ENCODE measurements at regions not wholly inside any gene's neighbourhood (a gene's known extent, or its start where the extent isn't known, plus 50 kb on each side); places are given as distances from the start of the nearest gene placed in this dataset.

- DNase-seq (ENCODE audit: low spot score), result no peak
These were observed 588.0 kb upstream of the TMEM132C start for GRCh38 chr12:127678945-127679344.

- DNase-seq (ENCODE audit: low spot score), result no peak
These were observed 586.5 kb upstream of the TMEM132C start for GRCh38 chr12:127680516-127680915.

GRCh38 chr12:127681151-127681754 is 585.7 kb upstream of the TMEM132C start:
- no peak for DNase-seq (ENCODE audit: low spot score)

- DNase-seq (ENCODE audit: low spot score), result no peak
These were observed 581.5 kb upstream of the TMEM132C start for GRCh38 chr12:127685491-127685890.

- no peak for DNase-seq (ENCODE audit: low spot score)
These were observed 581.0 kb upstream of the TMEM132C start for GRCh38 chr12:127685931-127686330.

- no peak for DNase-seq (ENCODE audit: low spot score)
These were observed 579.8 kb upstream of the TMEM132C start for GRCh38 chr12:127687181-127687580.

GRCh38 chr12:127688906-127689428 is 578.0 kb upstream of the TMEM132C start:
- no peak for DNase-seq (ENCODE audit: low spot score)

- no peak for DNase-seq (ENCODE audit: low spot score)
These were observed 576.8 kb upstream of the TMEM132C start for GRCh38 chr12:127690161-127690560.

- DNase-seq (ENCODE audit: low spot score), result no peak
These were observed 570.0 kb upstream of the TMEM132C start for GRCh38 chr12:127696963-127697362.

GRCh38 chr12:127703026-127703425 is 563.9 kb upstream of the TMEM132C start:
- no peak for DNase-seq (ENCODE audit: low spot score)

- DNase-seq (ENCODE audit: low spot score), result no peak
These were observed 555.9 kb upstream of the TMEM132C start for GRCh38 chr12:127711108-127711507.

GRCh38 chr12:127712561-127712960 is 554.4 kb upstream of the TMEM132C start:
- no peak for DNase-seq (ENCODE audit: low spot score)

- DNase-seq (ENCODE audit: low spot score), result no peak
These were observed 550.8 kb upstream of the TMEM132C start for GRCh38 chr12:127716166-127716565.

GRCh38 chr12:127717278-127717677 is 549.7 kb upstream of the TMEM132C start:
- no peak for DNase-seq (ENCODE audit: low spot score)

GRCh38 chr12:127720334-127720733 is 546.6 kb upstream of the TMEM132C start:
- no peak for DNase-seq (ENCODE audit: low spot score)

- DNase-seq (ENCODE audit: low spot score), result no peak
These were observed 544.4 kb upstream of the TMEM132C start for GRCh38 chr12:127722611-127723010.

GRCh38 chr12:127723251-127723650 is 543.7 kb upstream of the TMEM132C start:
- no peak for DNase-seq (ENCODE audit: low spot score)

- DNase-seq (ENCODE audit: low spot score), result no peak
These were observed 540.2 kb upstream of the TMEM132C start for GRCh38 chr12:127726671-127727315.

GRCh38 chr12:127728285-127728684 is 538.7 kb upstream of the TMEM132C start:
- DNase-seq (ENCODE audit: low spot score), result peak; percentile 8

GRCh38 chr12:127728729-127729128 is 538.2 kb upstream of the TMEM132C start:
- no peak for DNase-seq (ENCODE audit: low spot score)

GRCh38 chr12:127729381-127729780 is 537.6 kb upstream of the TMEM132C start:
- DNase-seq (ENCODE audit: low spot score), result no peak

GRCh38 chr12:127731657-127732056 is 535.3 kb upstream of the TMEM132C start:
- no peak for DNase-seq (ENCODE audit: low spot score)

- DNase-seq (ENCODE audit: low spot score), result no peak
These were observed 524.7 kb upstream of the TMEM132C start for GRCh38 chr12:127742231-127742630.
